Liver (tissue), 3 donors: ENCODE measurements at regions not wholly inside any gene's neighbourhood (a gene's known extent, or its start where the extent isn't known, plus 50 kb on each side); places are given as distances from the start of the nearest gene placed in this dataset.

ENCODE experiments used
- CTCF ChIP-seq: fragments of 150-350 bp; IDR thresholded peaks from 2 replicates; pipeline ENCODE4 v1.5.1; 2017; ENCODE audit warnings: improper control_type of control experiment, low read depth, low read length; ENCODE audit not compliant: missing input control
- EGR1 ChIP-seq, 2 donors: IDR thresholded peaks; 2 replicates each; pipeline ENCODE4 v1.6.1; 2016 to 2018; ENCODE audit warnings: antibody characterized with exemption in 2 of 2, low read depth in 2 of 2
- FOXA2 ChIP-seq: IDR thresholded peaks from 2 replicates; pipeline ENCODE4 v1.6.1; 2016; ENCODE audit warnings: antibody characterized with exemption
- GABPA ChIP-seq, 2 donors: IDR thresholded peaks in 1 of 2; conservative IDR thresholded peaks in 1 of 2; 2 replicates each; pipeline ENCODE4 v1.6.1; 2016; ENCODE audit warnings: antibody characterized with exemption in 2 of 2, mild to moderate bottlenecking in 1 of 2, moderate library complexity in 1 of 2
- MAX ChIP-seq: IDR thresholded peaks from 2 replicates; pipeline ENCODE4 v1.6.1; 2016; ENCODE audit warnings: antibody characterized with exemption
- RAD21 ChIP-seq, 2 donors: IDR thresholded peaks; 2 replicates each; pipeline ENCODE4 v1.6.1; 2016; ENCODE audit warnings: antibody characterized with exemption in 2 of 2, mild to moderate bottlenecking in 2 of 2
- REST ChIP-seq: IDR thresholded peaks from 2 replicates; pipeline ENCODE4 v1.6.1; 2016; ENCODE audit warnings: antibody characterized with exemption, mild to moderate bottlenecking
- YY1 ChIP-seq: IDR thresholded peaks from 2 replicates; pipeline ENCODE4 v1.6.1; 2016; ENCODE audit warnings: antibody characterized with exemption, mild to moderate bottlenecking
- ZBTB33 ChIP-seq: IDR thresholded peaks from 2 replicates; pipeline ENCODE4 v1.6.1; 2016; ENCODE audit warnings: antibody characterized with exemption
- donor health status: healthy.
- donor health status: healthy.

- TF ChIP-seq EGR1 (IDR thresholded peaks at IDR 0.05; ENCODE audit: low read depth in 2 of 2) (no peak), CTCF (no peak), RAD21 (IDR thresholded peaks at IDR 0.05) (no peak), FOXA2 (no peak), YY1 (no peak), REST (no peak), MAX (no peak), GABPA (IDR thresholded peaks at IDR 0.05 in 1 of 2, conservative IDR thresholded peaks at IDR 0.05 in 1 of 2) (no peak), ZBTB33 (no peak)
Observed at GRCh38 chr9:107068581-107068980, 205.6 kb downstream of the ZNF462 start.
